GM18909 (cell line): ENCODE measurements at regions not wholly inside any gene's neighbourhood (a gene's known extent, or its start where the extent isn't known, plus 50 kb on each side); places are given as distances from the start of the nearest gene placed in this dataset.
"Not testable (repeated sequence)": the region's sequence is repeated elsewhere in the genome, so short reads cannot be mapped to it uniquely, and the experiment has no call there.

Experiments used
- ATAC-seq: cut with Tn5 transposase; IDR thresholded peaks from one replicate; pipeline ENCODE4 v1.9.1; 2021; ENCODE audit warnings: mild to moderate bottlenecking; ENCODE audit not compliant: unreplicated experiment, poor library complexity

DNA sequence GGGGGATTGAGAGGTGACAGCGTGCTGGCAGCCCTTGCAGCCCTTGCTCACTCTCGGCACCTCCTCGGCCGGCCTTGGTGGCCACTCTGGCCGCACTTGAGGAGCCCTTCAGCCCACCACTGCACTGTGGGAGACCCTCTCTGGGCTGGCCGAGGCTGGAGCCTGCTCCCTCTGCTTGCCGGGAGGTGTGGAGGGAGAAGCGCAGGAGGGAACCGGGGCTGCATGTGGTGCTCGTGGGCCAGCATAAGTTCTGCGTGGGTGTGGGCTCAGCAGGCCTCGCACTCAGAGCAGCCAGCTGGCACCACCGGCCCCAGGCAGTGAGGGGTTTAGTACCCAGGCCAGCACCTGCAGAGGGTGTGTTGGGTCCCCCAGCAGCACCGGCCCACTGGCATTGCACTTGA is 912.2 kb upstream of the ADGRB3 start:
- ATAC-seq, result no peak

DNA sequence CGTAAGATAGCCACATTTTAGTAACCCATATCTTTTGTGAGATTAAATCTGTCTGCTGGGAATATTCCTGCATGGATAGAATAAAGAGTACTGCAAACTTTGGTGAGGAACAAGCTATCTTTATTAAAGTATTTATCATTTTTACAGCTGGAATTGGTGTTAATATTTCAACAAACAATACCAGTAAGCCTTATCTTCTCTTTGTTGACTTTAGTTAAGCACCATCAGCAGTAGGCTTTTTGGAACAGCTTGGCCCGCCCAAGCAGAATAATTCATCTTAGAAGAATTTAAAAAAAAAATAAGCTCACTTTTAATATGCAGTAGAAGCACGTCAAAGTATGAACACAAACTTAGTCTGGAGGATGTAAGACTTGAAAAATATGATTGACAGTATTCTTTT is 917.8 kb upstream of the ADGRB3 start:
- no peak for ATAC-seq

DNA sequence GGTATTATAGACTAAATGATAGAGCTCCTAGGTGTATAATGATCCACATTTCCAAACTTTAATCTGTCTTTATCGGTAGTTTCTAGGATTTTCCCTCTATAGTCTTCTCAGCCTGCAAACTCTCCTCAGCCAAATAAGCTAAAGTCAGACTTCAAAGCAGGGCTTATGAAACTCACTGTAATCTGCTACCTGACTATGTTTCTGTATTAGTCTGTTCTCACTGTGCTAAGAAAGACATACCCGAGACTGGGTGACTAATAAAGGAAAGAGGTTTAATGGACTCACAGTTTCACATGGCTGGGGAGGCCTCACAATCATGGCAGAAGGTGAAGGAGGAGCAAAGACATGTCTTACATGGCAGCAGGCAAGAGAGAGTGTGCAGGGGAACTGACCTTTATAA is 928.7 kb upstream of the ADGRB3 start:
- ATAC-seq, result no peak

DNA sequence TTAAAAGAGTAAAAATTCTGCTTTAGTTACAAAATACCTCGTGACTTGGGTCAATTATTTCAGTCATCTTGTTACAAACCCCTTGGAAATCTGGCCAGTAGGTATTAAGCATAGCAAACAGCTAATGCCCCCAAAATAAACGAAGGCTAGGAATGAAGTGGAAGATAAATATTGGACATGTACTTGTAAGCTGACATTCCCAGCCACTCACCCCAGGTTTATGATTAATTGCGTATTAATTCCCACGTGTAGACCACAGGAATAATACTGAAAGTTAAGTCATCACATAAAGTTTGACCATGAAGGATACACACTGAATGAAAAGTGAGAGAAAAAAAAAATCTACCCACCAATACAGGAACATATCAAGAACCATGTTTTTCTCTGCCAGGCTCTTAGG is 936.5 kb upstream of the ADGRB3 start:
- ATAC-seq, result no peak

DNA sequence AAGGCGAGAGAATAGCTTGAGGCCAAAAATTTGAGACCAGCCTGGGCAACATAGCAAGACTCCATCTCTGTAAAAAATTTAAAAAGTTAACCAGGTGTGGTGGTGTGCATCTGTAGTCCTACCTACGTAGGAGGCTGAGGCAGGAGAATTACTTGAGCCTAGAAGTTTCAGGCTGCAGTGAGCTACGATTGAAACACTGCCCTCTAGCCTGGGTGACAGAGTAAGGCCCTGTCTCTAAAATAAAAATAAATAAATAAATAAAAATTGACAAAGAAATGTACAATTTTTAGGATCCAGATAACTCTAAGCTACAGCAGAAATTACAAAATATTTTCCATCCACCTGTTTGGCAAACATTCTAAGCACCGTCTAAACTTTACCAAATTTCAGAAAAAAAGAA is 941.0 kb upstream of the ADGRB3 start:
- no peak for ATAC-seq

DNA sequence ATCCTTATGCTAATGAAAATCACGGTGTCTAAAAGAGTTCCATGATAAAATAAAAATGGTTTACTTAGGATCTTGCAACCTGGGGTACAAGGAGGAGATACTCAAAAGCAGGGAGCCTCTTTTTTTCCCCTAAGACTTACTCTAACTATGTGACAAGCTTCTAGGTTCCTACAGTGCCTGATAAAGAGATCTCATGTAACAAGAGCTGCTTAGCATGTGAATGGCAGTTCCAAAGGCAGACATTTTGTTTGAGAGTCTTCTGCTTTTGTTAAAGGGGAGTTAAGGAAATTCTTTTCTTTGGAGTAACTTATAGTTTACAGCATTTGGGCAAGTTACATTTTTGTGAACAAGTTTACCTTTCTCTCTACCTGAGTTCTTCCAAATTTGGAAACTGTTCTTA is 945.8 kb upstream of the ADGRB3 start:
- no peak for ATAC-seq

DNA sequence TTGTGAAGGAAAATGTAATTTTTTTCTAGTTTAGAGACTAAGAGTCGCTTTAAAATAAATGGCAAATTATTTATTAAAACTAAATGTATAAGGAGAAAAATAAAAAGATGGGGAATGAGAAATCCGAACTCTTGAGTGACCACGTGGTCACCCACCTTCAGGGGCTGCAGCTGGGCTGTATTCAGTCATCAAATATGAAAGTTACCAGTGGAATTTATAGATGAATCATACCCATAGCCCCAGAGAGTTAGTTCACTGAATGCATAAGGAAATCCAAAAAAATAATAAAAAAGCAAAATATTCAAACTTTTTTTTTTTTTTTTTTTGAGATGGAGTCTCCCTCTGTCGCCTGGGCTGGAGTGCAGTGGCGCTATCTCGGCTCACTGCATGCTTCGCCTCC is 947.7 kb upstream of the ADGRB3 start:
- no peak for ATAC-seq

DNA sequence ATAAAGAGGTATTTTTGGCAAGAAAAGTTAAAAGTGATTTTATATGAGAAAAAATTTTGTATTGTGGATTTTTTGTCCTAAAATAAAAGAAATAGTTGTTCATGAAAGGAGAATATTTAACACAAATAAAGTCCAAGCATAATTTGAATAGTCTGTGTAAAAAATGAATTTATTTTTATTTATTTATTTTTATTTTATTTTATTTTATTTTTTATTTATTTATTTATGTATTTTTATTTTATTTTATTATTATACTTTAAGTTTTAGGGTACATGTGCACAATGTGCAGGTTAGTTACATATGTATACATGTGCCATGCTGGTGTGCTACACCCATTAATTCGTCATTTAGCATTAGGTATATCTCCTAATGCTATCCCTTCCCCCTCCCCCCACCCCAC is 948.9 kb upstream of the ADGRB3 start:
- ATAC-seq, result not testable (repeated sequence)

DNA sequence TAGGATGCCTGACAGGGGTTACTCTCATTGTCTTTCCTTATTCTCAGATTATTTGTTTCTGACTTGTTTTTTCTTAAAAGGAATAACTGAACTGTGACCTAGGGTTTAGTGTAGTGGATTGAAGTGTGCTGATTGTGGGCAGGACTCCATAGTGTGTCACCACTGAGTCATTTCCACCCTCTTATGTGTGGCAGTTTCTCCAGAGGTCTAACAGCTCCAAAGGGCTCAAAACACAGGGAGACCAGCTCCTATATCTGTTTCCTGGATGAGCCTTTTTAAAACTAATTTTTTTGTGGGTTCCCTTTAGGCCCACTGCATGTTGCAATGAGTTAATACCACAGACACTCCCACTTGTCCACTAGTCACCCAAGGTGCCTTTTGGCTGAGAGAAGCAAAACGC is 951.1 kb upstream of the ADGRB3 start:
- no peak for ATAC-seq

DNA sequence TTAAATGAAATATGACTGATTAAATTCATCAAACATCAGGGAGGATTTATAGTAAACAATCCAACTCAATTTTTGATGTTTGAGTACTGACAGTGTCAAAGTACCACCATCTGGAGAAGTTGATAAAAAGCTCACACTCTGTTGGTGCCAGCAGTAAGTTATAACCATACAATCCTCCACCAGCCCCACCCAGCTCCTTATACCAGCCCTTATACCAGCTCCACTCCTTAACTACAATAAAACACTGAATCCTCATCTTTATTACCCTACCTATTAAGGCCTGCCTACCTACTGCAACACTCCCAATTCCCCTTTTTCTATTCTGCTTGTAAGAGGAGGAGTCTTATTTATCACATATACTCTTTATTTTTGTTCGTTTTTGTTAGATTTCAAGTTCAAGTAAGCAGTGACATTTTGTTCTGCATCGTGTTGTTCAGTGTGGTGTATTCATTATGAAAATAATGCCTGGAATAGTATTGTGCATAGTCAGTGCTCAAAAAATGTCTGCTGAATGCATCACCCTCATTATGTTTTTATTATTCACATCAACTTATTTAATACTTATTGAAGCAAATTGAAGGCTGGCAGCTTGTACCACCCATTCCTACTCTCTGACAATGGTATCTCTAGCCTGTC is 954.7 kb upstream of the ADGRB3 start:
- ATAC-seq, result no peak

DNA sequence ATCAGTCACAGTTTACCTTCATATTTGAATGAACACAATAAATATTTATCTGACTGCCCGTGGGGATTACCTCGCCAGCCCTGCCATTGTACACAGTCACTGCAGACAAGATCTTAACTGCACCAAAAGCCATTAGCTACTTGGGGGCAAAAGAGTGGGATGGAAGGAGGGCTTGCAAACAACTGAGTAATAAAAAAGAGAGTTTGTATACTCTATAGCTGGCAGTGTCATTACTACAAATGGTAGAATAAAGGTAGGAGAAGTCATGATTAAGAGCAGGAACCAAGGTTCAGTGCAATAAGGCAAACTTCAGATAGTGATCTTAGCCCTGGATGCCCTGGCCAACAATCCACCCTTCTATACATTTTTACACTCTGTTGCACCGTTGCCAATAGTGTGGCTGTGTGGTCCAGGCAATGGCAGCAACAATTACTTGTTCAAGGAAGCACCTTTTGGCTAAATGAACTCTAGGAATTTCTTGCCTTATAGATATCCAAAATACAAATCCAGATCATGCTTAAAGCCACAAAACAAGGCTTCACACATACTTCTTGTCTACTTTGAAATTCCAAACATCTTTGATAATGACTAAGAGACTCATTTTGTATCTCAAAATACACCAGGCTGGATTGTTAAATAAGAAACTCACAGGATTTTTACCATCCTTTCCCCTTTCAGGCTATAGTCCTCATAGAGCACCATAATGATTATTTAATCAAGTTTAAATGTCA is 955.4 kb upstream of the ADGRB3 start:
- ATAC-seq, result no peak

DNA sequence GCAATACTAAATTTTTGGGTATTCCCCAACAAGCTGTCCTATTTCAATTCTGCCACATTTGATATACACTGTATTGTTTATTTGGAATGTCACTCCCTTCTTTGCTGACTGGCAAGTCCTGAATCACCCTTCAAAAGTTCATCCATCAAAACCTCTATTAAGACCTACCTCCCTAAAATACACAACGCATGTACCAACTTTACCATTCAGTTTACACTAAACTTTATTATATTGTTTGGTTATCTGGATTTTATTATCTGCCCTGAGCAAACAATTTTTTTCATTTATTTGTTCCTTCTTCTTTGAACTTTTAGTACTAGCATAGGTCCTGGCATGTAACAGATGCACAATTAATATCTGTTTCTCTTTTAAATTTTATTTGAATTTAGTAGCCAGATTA is 958.2 kb upstream of the ADGRB3 start:
- no peak for ATAC-seq

DNA sequence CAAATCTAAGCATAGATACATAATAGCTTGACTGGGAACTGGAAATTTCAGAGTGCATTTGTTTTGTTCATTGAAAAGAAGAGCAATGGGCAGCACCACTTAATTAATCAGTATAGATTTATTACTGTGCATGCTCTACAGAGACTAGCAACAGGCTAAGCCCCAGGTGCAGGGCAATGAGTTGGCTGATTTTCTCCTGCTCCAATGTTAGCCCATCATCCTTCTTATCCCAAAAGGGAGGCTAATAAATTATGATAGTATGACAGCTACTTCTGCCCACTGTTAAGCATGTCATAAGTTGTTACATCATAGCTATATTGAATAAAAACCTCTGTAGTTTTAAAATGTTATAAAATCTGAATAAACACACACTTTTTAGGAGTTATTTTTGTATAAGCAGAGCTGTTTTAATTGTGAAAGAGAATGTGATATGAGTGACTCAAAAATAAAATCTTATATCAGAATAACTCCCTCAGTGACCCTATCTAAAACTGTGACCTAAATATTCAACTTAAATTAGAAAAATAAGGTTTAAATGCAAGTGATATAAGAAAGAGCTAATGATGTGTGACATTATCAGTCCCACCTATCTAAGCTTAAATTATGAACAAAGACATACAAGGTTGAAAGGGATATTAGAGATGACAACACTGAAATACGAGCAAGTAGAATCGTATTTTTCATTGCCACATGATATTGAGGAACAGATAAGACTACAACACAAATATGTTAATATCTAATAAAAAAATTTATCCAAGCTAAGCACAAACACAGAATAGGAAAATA is 967.3 kb upstream of the ADGRB3 start:
- no peak for ATAC-seq

DNA sequence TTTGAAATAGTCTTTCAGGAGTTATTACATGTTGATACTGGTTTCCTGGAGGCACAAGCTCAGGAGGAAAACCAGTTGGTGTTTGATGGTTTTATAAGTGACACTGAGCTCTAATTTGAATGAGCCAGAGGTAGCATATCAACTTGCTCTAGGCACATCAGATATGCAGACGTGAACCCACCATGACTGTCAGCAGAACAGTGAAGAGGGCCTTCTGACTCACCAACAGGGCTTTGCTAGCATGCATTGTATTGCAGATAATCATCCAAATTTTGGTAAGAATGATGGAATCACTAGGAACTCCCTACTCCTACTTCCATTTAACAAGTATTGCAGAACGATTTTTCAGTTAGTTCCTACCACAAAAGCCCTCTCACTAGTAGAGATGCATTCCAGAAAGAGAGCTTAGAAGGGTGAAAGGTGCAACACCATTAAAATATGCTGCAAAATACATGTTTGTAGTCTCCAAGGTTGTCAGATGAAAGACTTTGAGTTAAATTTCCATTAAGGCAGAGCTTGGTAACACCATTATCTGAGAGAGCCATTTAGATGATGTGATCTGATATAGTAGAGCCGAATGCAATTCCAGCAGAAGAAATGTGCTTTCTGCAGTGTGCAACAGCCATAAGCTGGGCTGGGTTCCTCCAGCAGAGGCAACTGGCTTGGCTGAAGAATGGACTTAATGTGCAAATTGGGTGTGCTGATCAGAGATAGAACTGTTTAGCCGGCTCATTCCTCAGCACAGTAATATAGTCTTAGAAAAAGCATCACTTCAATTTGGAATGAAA is 968.7 kb upstream of the ADGRB3 start:
- ATAC-seq, result no peak

DNA sequence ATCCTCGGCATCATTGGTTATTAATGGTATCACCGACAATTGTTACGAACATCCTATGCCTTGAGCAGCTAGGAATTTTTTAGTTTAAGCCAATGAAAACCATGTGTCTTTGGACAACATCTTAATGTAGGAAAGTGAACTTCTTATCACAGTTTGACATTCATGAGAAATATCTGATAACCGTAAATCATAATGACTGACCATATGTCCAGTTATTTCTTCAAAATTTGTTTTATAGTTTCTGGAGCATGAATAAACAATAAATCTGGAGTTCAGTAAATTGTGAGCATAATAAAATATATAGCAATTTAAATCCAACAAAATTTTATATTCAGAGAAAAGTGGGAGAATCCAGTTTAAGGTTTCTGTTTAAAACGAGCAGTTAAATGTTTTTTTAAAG is 970.1 kb upstream of the ADGRB3 start:
- ATAC-seq, result no peak

DNA sequence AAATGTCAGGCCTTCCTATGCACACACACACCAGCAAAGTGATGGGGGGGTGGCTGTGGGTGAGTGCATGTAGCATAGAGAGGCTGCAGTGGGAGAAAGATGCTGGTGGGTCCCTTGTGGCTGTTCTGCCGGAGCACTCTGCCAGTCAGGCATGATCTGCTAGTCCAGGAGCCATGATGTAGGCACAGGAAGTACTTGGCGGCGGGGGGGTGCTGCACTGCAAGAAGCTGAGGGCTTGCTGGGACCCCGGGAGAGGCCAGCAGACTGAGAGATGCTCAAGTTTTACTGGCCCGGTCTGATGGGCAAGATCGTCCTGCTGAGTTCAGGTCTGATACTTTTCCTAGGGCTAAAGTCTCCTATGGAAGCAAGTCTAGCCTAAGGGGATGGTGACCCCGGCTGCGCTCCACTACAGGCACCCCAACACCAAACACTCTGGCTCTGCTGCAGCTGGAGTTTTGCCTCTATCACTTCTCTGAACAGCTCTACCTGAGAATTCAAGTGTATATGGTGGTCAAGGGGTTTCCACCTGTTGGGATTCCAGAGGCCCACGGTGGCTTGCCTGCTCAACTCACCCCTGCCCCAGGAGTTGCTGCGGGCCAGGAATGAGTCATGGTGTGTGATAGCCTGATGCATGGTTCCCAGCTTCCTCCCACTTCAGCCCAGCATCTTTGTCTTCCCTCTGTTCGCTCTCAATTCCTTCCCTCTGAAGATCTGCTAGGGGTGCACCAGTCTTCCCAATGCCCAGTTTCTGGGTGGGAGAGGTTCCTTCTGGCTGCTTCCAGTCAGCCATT is 971.8 kb upstream of the ADGRB3 start:
- ATAC-seq, result no peak

DNA sequence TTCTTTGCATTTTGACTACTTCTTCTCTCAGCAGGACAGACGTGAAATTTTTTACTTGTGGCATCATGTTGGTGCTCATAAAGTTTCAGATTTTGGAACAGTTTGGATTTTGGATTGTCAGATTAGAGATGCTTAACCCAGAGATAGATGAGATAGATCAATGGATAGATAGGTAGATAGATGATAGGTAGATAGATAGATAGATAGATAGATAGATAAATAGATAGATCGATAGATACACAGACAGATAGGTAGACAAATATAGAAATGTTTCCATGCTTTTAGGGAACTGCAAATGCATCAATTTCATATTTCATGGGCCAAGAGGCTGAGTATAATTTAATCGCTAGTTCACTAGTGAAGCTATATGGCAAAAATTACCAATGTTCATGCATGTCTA is 981.5 kb upstream of the ADGRB3 start:
- no peak for ATAC-seq

DNA sequence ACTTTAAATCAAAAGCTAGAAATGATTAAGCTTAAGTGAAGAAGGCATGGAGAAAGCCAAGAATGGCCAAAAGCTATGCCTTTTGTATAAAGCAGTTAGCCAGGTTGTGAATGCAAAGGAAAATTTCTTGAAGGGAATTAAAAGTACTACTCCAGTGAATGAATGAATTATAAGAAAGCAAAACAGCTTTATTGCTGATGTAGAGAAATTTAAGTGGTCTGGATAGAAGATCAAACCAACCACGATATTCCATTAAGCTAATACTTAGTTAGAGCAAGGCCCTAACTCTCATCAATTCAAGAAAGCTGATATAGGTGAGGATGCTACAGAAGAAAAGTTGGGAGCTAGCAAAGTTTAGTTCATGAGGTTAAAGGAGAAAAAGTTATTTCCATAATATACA is 988.5 kb upstream of the ADGRB3 start:
- no peak for ATAC-seq

DNA sequence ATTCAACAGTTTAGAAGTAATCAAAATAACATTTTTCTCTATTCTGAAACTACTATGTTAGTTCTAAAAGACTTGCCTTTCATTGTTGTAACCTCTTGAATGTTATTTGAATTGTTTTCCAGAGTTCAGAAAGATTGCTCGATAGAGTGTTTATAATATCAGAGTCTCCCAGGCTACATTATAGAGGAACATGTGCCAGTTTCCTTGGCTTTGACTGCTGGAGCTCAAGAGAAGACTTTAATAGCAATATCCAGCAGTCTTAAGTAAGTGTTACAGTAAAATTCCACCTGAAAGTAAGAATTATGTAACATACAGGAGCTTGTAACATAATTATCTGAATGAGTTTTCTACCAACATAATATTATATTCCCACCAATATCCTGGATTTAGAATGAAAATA is 991.8 kb upstream of the ADGRB3 start:
- no peak for ATAC-seq

DNA sequence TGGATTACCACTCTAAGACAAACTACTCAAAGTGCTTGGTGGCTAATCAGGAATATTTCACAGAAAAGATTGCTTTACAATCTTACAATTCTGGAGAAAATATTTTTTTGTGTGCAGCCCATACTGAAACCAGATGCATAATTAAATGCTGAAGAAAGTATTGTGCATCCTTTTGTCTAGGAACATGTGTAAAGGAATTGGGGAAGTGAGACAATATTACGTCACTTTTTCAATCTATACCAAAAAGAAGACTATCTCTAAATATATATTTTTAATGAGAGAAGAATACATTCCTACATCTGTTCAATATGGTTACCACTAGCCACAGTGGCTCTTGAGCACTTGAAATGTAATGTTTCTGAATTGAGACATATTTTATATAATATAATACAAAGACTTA is 992.5 kb upstream of the ADGRB3 start:
- ATAC-seq, result no peak
